ENCODE measurements at regions not wholly inside any gene's neighbourhood (a gene's known extent, or its start where the extent isn't known, plus 50 kb on each side); places are given as distances from the start of the nearest gene placed in this dataset.

DNA sequence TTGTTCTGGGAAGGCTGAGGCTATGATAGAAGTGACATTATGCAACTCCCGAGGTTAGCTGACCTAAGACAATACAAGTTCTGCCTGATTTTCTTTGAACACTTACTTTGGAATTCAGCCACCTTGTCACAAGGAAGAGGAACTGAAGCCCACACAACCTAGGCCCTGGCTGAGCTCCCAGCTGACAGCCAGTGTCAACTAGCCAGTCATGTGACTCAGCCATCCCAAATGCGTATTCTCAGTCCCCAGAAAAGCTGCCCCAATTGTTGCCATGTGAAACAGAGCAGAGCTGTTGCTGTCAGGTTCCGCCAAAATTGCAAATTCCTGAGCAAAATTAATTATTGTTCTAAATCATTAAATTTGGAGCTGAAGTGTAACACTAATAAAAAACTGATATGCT lies 1010.0 kb downstream of the XPNPEP1 start:
- no peak for DNase-seq (ENCODE audit: low read depth)
- H3K4me3 ChIP-seq (ENCODE audit: low read depth, low read length) = no peak overlapping the region
- no peak for TF ChIP-seq CTCF (IDR thresholded peaks at IDR 0.05; ENCODE audit: insufficient read depth, low read depth, low read length)

DNA sequence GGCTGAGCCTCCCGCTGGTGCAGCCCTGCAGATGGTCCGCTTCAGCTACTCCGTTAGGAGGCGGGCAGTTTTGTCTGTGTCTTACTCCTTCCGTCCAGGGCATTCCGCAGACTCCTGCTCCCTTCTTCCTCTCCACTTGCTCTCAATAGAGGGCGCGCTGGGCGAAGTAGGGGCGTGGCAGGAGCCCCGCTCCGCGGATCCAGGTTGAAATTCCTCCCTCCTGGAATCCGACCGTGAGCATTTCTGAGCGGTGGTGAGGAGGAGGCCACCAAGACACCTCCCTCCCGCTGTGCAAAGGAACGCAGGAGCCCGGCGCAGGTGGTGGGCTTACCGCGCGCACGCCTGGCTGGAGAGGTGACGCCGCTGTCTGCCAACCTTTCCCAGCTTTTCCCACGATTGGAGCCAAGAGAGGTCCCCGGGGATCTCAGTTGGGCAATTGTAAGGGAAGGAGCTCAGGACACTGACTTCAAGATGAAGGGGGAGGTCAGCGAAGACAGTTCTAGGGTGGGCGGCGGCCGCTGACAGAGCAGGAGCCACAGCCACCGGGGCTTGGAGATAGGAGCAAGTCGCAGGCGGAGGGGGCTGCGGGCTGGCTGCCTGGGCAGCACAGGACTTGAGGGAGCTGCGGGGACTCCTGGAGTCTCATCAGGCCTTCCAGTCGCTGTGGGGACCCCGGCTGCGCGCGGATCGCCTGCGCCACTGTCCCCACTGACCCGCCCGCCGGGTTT lies 1011.3 kb downstream of the XPNPEP1 start:
- TF ChIP-seq CTCF (IDR thresholded peaks at IDR 0.05; ENCODE audit: insufficient read depth, low read depth, low read length) = peak; percentile 65
- peak overlapping the region; percentile 60 for H3K4me3 ChIP-seq (ENCODE audit: low read depth, low read length)
- DNase-seq (ENCODE audit: low read depth) = peak; percentile 59

DNA sequence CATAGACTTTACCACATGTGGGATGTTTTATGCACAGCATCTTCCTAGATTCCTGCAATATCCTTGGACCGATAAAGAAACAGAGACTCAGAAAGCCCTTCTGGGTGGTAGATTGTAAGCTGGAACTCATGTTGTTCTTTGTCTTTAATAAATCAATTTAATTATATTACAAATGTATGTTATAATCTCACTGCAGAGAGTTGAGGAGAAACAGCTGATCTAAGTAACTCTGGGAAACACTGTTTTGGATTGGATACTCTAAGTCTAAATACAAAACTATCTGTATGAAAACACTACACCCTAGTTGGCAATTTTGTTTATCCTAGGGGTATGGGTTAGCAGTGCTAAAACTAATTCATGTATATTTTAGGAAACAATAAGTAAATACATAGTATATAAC lies 1015.2 kb downstream of the XPNPEP1 start:
- TF ChIP-seq CTCF (IDR thresholded peaks at IDR 0.05; ENCODE audit: insufficient read depth, low read depth, low read length) = no peak
- DNase-seq (ENCODE audit: low read depth) = no peak
- H3K4me3 ChIP-seq (ENCODE audit: low read depth, low read length) = no peak overlapping the region

DNA sequence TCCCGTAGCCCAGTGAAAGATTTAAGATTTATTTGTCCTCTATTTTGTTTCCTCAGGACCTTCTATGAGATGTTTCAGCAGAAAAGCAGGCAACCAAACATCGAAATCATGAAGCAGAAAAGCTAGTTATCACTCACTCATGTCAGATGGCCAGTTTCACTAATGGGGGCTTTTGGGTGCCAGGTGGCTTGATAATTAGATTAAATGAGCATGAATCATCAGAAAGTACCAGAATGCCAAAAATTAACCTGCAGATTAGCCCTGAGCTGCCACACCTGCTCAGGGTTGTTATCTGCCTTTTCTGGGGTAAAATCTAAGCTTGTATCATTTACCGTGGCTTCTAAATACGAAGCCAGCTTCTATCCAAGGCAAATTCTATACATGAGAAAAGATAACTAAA lies 1017.5 kb downstream of the XPNPEP1 start:
- no peak for TF ChIP-seq CTCF (IDR thresholded peaks at IDR 0.05; ENCODE audit: insufficient read depth, low read depth, low read length)
- no peak for DNase-seq (ENCODE audit: low read depth)
- no peak overlapping the region for H3K4me3 ChIP-seq (ENCODE audit: low read depth, low read length)

- no peak for DNase-seq (ENCODE audit: low read depth)
- no peak for TF ChIP-seq CTCF (IDR thresholded peaks at IDR 0.05; ENCODE audit: insufficient read depth, low read depth, low read length)
- H3K4me3 ChIP-seq (ENCODE audit: low read depth, low read length) = no peak overlapping the region
These were observed 1018.1 kb downstream of the XPNPEP1 start for GRCh38 chr10:108905171-108905570.

GRCh38 chr10:108904163-108904838 lies 1019.0 kb downstream of the XPNPEP1 start:
- DNase-seq (ENCODE audit: low read depth) = peak; percentile 17
- no peak for TF ChIP-seq CTCF (IDR thresholded peaks at IDR 0.05; ENCODE audit: insufficient read depth, low read depth, low read length)
- no peak overlapping the region for H3K4me3 ChIP-seq (ENCODE audit: low read depth, low read length)

Measured in fibroblast of villous mesenchyme (primary cell).